ENCODE measurements at regions not wholly inside any gene's neighbourhood (a gene's known extent, or its start where the extent isn't known, plus 50 kb on each side); places are given as distances from the start of the nearest gene placed in this dataset.

DNA sequence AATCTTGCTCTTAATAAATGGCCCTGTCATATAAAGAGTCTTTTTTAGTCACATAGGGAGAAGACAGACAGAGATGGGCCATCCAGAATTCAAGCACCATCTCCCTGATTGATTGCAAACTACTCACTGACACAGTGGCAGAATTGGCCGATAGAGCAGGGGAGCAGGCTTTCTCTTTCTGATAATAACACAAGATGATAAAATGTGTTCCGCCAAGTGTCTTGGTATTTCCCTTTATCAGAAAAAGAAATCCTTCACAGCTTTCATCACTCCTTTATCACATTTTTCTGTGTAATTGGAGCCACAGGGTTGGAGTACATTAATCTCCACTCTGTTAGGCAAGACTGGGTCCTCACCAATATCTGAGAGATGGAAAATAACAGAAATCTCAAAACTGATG, 406.0 kb downstream of the TMEM135 start:
- TF ChIP-seq, protein P1, sequence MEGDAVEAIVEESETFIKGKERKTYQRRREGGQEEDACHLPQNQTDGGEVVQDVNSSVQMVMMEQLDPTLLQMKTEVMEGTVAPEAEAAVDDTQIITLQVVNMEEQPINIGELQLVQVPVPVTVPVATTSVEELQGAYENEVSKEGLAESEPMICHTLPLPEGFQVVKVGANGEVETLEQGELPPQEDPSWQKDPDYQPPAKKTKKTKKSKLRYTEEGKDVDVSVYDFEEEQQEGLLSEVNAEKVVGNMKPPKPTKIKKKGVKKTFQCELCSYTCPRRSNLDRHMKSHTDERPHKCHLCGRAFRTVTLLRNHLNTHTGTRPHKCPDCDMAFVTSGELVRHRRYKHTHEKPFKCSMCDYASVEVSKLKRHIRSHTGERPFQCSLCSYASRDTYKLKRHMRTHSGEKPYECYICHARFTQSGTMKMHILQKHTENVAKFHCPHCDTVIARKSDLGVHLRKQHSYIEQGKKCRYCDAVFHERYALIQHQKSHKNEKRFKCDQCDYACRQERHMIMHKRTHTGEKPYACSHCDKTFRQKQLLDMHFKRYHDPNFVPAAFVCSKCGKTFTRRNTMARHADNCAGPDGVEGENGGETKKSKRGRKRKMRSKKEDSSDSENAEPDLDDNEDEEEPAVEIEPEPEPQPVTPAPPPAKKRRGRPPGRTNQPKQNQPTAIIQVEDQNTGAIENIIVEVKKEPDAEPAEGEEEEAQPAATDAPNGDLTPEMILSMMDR (conservative IDR thresholded peaks at IDR 0.05 in 1 of 2, IDR thresholded peaks at IDR 0.05 in 1 of 2; ENCODE audit: extremely low read depth in 1 of 2, insufficient read depth in 1 of 2, low read depth in 1 of 2, low read length in 2 of 2) = no peak
- TF ChIP-seq EZH2 (IDR thresholded peaks at IDR 0.05; ENCODE audit: borderline replicate concordance, low read length) = no peak

Measured in mammary epithelial cell (primary cell).